ENCODE measurements at regions not wholly inside any gene's neighbourhood (a gene's known extent, or its start where the extent isn't known, plus 50 kb on each side); places are given as distances from the start of the nearest gene placed in this dataset.
A peak's percentile ranks its signal among the peaks of the same experiment; 100 is the strongest.
"Not testable (repeated sequence)": the region's sequence is repeated elsewhere in the genome, so short reads cannot be mapped to it uniquely, and the experiment has no call there.

DNA sequence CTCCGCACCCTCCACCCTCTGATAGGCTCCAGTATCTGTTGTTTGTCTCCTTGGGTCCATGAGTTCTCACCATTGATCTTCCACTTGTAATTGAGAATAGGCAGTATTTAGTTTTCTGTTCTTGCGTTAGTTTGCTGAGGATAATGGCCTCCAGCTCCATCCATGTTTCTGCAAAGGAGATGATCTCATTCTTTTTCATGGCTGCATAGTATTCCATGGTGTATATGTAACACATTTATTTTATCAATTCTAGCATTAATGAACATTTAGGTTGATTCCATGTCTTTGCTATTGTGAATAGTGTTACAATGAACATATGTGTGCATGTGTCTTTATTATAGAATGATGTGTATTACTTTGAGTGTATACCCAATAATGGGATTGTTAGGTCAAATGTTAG, 814.6 kb upstream of the FRG1 start:
- DNase-seq: no peak

- no peak for DNase-seq
Observed at GRCh38 chr4:189128341-189128740, 812.3 kb upstream of the FRG1 start.

- no peak for DNase-seq
Observed at GRCh38 chr4:189129044-189129694, 811.5 kb upstream of the FRG1 start.

GRCh38 chr4:189131118-189131517, 809.6 kb upstream of the FRG1 start:
- DNase-seq: no peak

- DNase-seq: no peak
Observed at GRCh38 chr4:189136462-189136861, 804.2 kb upstream of the FRG1 start.

DNA sequence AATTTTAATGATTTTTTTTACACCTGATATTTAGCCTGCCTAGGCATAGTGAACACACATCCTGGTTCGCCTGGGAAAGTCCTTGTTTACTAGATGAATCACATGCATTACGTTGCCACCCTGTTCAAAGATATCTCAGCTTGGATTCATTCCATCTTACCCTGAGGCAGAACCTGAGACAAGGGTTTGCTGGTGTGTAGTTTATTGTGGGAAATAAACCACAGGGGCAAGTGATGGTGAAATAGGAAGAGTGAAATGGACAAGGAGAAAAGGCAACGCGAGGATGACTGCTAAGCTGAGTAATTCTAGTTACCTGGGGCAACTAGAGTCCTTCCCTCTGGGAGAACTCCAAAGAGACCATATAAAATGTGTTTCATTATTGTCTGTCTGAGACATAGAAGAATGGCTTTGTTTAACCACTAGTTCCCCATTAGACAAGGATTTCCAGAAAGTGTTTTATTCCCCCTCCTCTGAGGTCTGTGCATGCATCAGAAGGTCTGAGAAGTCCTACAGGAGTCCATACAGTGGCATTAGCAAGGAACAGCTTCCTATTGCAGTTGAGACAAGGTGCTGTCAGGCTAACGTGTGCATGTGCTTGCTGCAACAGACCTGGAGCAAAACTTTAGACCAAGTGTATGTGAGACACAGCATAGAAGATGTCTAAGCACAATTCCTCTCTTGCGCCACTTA, 797.3 kb upstream of the FRG1 start:
- no peak for DNase-seq

GRCh38 chr4:189147005-189147929, 793.4 kb upstream of the FRG1 start:
- no peak for DNase-seq

GRCh38 chr4:189155083-189155482, 785.6 kb upstream of the FRG1 start:
- not testable (repeated sequence) for DNase-seq

DNA sequence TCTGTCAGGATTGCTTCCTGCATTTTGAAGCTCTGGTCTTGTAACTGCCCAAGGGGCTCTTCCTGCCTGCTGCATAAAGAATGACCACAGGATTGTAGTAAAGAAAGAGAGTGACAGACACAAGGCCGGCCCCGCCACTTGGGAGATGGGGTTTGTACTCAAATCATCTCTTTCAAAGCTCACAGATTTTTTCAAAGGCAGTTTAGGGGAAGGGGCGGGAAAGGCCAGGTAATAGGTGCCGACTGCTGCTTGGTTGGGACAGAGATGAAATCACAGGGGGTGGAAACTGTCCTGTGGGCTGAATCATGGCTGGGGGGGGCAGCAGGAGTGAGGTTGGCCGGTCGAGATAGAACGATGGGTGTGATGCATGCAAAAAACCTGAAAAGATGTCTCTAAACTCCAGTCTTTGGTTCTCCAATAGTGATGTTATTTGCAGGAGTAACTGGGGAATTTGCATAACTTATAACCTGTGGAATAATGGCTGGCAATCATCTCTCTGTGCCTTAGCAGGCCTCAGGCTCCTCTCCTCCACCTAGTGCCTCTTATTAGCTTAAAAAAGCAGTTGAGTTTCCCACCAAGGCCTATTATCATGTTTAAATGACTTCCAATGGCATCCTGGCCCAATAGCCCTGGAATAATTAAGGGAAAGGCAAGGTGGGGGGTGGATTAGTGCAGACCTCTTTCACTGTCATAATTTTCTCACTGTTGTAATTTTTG, 778.4 kb upstream of the FRG1 start:
- DNase-seq: no peak

DNA sequence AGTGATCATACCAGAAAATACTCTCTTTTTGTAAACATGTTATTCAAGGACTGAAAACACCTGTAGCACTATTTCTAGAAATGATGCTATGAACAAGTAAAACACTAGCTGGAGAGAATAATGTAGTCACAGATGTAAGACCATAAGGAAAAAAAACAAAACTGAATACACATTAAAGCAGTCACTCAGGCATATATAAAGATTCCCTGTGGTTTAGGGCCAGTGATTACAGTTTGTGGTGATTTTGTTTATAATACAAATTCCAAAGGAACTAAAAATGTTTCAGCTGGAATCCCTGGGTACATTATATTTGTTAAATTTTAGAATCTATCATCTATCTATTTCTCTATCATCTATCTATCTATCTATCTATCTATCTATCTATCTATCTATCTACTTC, 777.8 kb upstream of the FRG1 start:
- DNase-seq: no peak

DNA sequence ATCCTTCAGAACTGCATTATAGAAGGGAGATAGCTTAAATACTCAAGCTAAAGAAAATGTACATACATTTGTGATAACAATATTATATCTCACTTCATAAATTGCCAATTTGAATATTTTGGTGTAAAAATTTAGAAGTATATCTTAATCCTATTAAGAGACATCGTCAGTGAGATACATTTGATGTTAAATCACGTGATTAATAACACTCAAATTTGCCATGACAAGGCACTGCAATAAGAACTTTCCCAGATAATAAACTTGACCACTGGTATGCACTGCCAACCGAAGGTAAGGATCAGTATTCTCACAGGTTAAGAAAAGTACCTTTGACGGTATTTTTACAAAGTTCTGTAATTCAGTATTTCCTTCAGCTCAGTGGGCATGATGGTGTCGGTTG, 764.7 kb upstream of the FRG1 start:
- no peak for DNase-seq

GRCh38 chr4:189177130-189177529, 763.5 kb upstream of the FRG1 start:
- DNase-seq: no peak

- DNase-seq: no peak
Observed at GRCh38 chr4:189178125-189178746, 762.4 kb upstream of the FRG1 start.

- DNase-seq: no peak
Observed at GRCh38 chr4:189185810-189186432, 754.8 kb upstream of the FRG1 start.

DNA sequence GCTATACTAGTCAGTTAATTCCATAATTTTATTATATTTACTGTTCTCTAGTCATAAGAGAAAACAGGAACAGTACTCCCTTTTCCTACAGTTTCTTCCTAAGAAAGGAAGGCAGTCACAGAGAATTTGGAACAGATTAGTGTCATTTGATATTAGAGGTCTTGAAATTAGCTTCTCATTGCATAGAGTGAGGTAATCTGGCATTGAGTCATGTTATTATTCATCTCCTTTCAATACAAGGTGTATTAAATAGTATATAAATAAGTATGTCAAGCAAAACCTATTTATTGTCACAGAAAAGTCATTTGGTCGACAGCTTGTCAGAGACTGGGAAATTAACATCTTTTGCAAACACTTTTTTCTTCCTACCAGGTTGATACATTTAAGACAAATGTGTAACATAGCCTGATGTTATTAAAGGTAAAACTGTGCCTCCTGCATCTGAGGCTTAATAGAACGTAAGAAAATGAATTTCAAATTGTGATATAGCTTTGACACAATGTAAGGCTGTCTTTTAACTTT, 753.1 kb upstream of the FRG1 start:
- no peak for DNase-seq

GRCh38 chr4:189198624-189199023, 742.0 kb upstream of the FRG1 start:
- no peak for DNase-seq

DNA sequence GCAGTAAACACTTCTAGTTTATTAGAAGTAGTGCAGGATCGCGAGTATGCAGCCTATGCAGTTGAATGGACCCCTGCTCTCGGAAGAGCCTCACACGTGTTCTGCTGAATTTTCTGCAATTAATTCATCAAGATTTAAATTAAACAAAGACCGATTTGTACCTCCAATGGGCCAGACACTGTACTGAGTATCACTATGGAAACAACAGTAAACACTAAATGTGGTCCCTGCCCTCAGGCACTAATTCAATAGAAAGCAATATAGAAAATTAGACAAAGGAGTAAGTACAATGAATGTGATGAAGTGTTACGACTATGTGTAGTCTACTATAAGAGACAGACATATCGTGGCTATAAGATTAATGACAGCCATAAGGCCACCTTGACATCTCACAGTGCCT, 740.3 kb upstream of the FRG1 start:
- DNase-seq: no peak

DNA sequence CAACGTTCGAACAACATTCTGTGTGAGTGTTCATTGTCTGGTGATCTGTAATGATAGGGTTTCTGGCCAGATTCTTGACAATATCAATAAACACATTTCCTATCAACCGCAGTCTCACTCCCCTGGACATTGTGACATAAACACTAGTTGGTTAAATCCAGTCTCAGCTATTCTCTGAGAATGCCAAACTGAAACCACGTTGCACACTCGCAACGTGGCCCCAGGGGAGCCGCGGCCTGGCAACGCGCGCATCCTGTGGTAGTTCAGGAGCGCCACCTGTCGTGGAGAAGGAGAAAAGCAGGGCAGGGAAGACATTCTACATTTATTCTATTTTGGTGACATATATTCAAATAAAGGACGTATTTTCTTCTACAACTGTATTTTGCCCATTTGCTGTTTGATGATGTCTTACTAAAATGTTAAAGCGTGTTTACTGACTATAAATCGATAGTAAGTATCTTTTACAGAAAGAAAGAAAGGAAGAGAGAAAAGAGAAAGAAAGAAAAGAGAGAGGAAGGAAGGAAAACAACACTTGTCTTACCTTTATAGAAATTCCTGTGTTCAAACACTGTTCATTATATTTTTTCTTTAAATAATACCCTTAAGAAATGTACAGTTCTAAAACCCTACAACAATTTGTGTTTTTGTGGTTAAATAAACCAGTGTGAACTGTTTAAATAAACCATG, 738.3 kb upstream of the FRG1 start:
- DNase-seq: peak; percentile 0

DNA sequence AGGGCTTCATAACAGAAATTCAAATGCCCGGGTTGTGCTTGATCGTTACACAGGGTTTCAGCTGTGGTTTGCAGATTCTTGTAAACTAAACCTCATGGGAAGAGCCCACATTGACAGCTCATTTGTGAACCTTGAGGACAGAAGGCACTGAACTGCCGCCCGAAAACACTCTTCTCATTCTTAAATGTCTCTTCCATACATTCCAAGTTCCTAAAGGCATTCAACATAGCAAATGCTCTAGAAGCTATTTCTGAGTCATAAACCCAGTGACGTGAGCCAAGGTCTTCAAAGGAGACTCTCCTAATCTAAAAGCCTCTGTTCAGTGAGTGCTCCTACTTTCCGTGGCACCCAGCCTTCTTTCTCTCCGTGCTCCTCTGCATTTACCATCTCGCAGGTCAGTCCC, 737.8 kb upstream of the FRG1 start:
- no peak for DNase-seq

DNA sequence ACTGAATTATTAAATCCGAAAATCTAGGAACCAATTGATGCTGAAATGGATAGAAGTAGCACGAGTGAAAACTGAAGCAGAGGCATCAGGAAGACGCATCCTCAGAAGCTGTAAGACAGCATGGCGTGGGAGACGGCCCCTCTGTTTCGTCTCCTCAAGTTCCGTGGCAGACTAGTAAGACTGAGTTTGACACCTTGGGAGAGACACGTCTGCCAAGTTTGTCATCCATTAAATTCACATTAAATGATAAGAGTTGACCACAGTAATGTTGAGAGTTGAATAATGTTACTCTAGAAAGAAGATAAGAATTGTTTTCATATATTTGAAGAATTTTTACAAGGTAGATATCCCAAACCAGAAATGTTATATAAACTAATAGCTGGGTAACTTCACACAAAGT, 736.1 kb upstream of the FRG1 start:
- DNase-seq: no peak

DNA sequence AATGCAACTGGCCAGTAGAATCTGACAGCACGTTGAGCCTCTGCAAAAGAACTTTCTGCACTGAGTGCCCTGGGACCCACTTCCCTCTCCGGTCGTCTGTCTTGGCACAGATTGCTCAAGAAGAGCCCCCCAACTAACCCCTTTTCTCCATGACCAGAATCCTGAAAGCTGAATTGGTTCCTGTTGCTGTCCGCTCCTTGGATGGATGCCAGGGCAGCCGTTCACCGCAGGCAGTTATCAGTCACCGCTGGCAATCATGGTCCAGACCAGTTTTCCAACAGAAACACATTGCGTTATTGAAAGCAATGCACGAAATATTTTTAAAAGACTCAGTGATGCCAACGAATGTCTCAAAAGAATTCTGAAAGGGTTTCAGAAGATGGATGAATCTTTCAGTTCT, 733.7 kb upstream of the FRG1 start:
- DNase-seq: no peak

All from NCI-H2171 treated with DMSO at 0.1 percent for 48 hours (cell line).